Mesenchymal stem cell (in vitro differentiated cells and primary cell): ENCODE measurements at regions not wholly inside any gene's neighbourhood (a gene's known extent, or its start where the extent isn't known, plus 50 kb on each side); places are given as distances from the start of the nearest gene placed in this dataset.

Experiments
- DNase-seq: peaks from one replicate; pipeline ENCODE4 v3.0.0-alpha.2; 2013
- H2AFZ ChIP-seq: one replicate; pipeline ENCODE4 v1.6.1; 2013; ENCODE audit warnings: low read depth, mild to moderate bottlenecking, control low read depth, inconsistent platforms, low read length, moderate library complexity
- H2AK5ac ChIP-seq: 2 replicates; pipeline ENCODE4 v1.6.1; 2013; ENCODE audit warnings: low read length, moderate library complexity, mild to moderate bottlenecking, inconsistent platforms; ENCODE audit not compliant: severe bottlenecking
- H2BK120ac ChIP-seq: one replicate; pipeline ENCODE4 v1.6.1; 2013; ENCODE audit warnings: low read depth, mild to moderate bottlenecking, inconsistent platforms, low read length, moderate library complexity
- H2BK12ac ChIP-seq, 2 experiments: one replicate each; pipeline ENCODE4 v1.6.1; 2013; ENCODE audit warnings: inconsistent platforms in 2 of 2, low read length in 2 of 2, mild to moderate bottlenecking in 2 of 2, moderate library complexity in 2 of 2, control low read depth in 1 of 2
- H2BK15ac ChIP-seq: one replicate; pipeline ENCODE4 v1.6.1; 2013; ENCODE audit warnings: mild to moderate bottlenecking, low read depth, inconsistent platforms; ENCODE audit not compliant: poor library complexity, severe bottlenecking
- H2BK5ac ChIP-seq: 2 replicates; pipeline ENCODE4 v1.6.1; 2013; ENCODE audit warnings: low read depth, mild to moderate bottlenecking, low read length, control low read depth, inconsistent platforms; ENCODE audit not compliant: poor library complexity, severe bottlenecking
- H3K14ac ChIP-seq, 2 experiments: one replicate each; pipeline ENCODE4 v1.6.1; 2013; ENCODE audit warnings: inconsistent platforms in 2 of 2, low read length in 2 of 2, control low read depth in 1 of 2, mild to moderate bottlenecking in 1 of 2, moderate library complexity in 1 of 2
- H3K18ac ChIP-seq, 2 experiments: one replicate each; pipeline ENCODE4 v1.6.1; 2013; ENCODE audit warnings: inconsistent platforms in 2 of 2, low read length in 2 of 2, control low read depth in 1 of 2, low read depth in 1 of 2, mild to moderate bottlenecking in 1 of 2
- H3K23ac ChIP-seq, 2 experiments: one replicate each; pipeline ENCODE4 v1.6.1; 2013; ENCODE audit warnings: inconsistent platforms in 2 of 2, low read length in 2 of 2, mild to moderate bottlenecking in 2 of 2, moderate library complexity in 2 of 2, control low read depth in 1 of 2
- H3K27ac ChIP-seq: 2 replicates; pipeline ENCODE4 v1.5.1; 2013; ENCODE audit warnings: mild to moderate bottlenecking, moderate library complexity, low read length, control low read depth, inconsistent platforms; ENCODE audit not compliant: poor library complexity, severe bottlenecking
- H3K27me3 ChIP-seq, 2 experiments: 2 replicates each; pipeline versions ENCODE4 v1.6.1 to v1.7.0; 2013; ENCODE audit warnings: low read length in 2 of 2, mild to moderate bottlenecking in 2 of 2, moderate library complexity in 2 of 2, control low read depth in 1 of 2, inconsistent platforms in 1 of 2; ENCODE audit not compliant: control insufficient read depth in 1 of 2, insufficient read depth in 1 of 2
- H3K36me3 ChIP-seq, 2 experiments: 2 replicates each; pipeline versions ENCODE4 v1.6.1 to v1.7.0; 2013; ENCODE audit warnings: low read length in 2 of 2, control low read depth in 1 of 2, inconsistent platforms in 1 of 2, low read depth in 1 of 2, mild to moderate bottlenecking in 1 of 2; ENCODE audit not compliant: insufficient read depth in 2 of 2, control insufficient read depth in 1 of 2
- H3K4ac ChIP-seq, 2 experiments: one replicate each; pipeline ENCODE4 v1.6.1; 2013; ENCODE audit warnings: inconsistent platforms in 2 of 2, low read length in 2 of 2, mild to moderate bottlenecking in 2 of 2, moderate library complexity in 2 of 2, control low read depth in 1 of 2, low read depth in 1 of 2
- H3K4me1 ChIP-seq: 2 replicates; pipeline ENCODE4 v1.6.1; 2013; ENCODE audit warnings: low read depth, low read length, control low read depth; ENCODE audit not compliant: control insufficient read depth, insufficient read depth
- H3K4me2 ChIP-seq: 2 replicates; pipeline ENCODE4 v1.6.1; 2013; ENCODE audit warnings: low read length, mild to moderate bottlenecking, inconsistent platforms; ENCODE audit not compliant: poor library complexity, severe bottlenecking
- H3K4me3 ChIP-seq, 2 experiments: 2 replicates each; pipeline versions ENCODE4 v1.5.1 to v1.7.0; 2013; ENCODE audit warnings: low read length in 2 of 2, mild to moderate bottlenecking in 2 of 2, control low read depth in 1 of 2, low read depth in 1 of 2; ENCODE audit not compliant: insufficient read depth in 1 of 2
- H3K79me1 ChIP-seq: replicated peaks from 2 replicates; pipeline ENCODE4 v1.6.1; 2013; ENCODE audit warnings: mild to moderate bottlenecking, control low read depth, low read length, inconsistent platforms; ENCODE audit not compliant: poor library complexity, severe bottlenecking
- H3K9ac ChIP-seq: 2 replicates; pipeline ENCODE4 v1.7.0; 2013; ENCODE audit warnings: mild to moderate bottlenecking, low read length, moderate library complexity
- H3K9me3 ChIP-seq: 2 replicates; pipeline ENCODE4 v1.7.0; 2013; ENCODE audit warnings: mild to moderate bottlenecking, low read length; ENCODE audit not compliant: control insufficient read depth
- H4K8ac ChIP-seq: one replicate; pipeline ENCODE4 v1.6.1; 2013; ENCODE audit warnings: inconsistent platforms, mild to moderate bottlenecking, low read length, moderate library complexity
- H4K91ac ChIP-seq: one replicate; pipeline ENCODE4 v1.6.1; 2013; ENCODE audit warnings: mild to moderate bottlenecking, low read length, inconsistent platforms
- WGBS: methylation state at CpG from one replicate; pipeline ENCODE4 v1.1.7; 2013; ENCODE audit warnings: mixed read lengths; 5-methylcytosine and 5-hydroxymethylcytosine counted together

DNA sequence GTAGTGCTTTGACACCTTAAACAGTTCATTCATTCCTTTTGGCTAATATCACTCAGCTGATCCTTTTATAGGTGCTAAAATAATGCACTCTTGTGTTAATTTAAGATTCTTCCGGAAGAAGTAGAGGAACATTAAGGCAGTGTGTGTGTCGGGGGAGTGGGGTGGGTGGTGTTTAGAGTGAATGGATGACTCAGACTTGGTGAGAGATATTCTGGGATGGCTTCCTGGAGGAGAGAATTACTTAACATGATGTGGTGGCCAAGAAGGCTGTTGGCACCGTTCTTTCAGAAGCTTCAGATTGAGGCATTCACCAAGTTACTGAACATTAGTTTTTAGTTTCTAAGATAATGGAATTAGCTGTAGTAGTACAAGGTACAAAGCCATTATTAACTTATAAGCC lies 125.6 kb upstream of the ROPN1 start:
- Histone ChIP-seq H2AK5ac (no peak overlapping the region), H3K79me1 (peaks cover 13% of the 10 kb centered on the region), H2BK120ac (no peak overlapping the region), H3K4ac (no peak overlapping the region), H3K14ac (no peak overlapping the region), H3K9me3 (no peaks in the 10 kb centered on the region), H2BK5ac (no peak overlapping the region), H3K18ac (no peak overlapping the region), H3K4me3 (no peak overlapping the region), H2BK12ac (no peak overlapping the region), H3K27ac (no peak overlapping the region), H2AFZ (no peak overlapping the region), H3K9ac (no peak overlapping the region), H3K27me3 (no peaks in the 10 kb centered on the region), H4K8ac (no peak overlapping the region), H2BK15ac (no peak overlapping the region), H4K91ac (no peak overlapping the region), H3K4me1 (peaks cover 7% of the 10 kb centered on the region), H3K36me3 (peaks cover 0 to 2% of the 10 kb centered on the region in 2 experiments), H3K23ac (no peak overlapping the region), H3K4me2 (no peak overlapping the region)
- 41% methylated on average over 2 of the region's 3 CpGs for WGBS
- DNase-seq: peak; percentile 2

DNA sequence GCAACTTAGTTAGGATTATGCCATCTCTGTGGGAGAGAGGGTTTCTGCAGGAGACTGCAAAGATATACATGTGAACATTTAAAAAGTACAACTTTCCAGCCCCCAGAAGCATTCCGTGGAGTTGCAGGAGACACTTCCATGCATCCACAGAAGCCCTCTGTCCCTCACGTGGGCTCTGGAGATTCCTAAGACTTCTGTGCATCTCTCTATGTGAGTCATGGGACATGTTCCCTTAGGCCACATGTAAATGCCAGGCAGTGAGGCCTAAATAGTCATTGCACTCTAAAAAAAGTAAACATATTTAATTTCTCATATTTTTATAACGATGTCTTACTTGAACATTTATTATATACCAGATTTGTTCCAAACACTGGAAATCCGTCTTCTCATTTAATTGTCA lies 126.5 kb upstream of the ROPN1 start:
- H2BK120ac ChIP-seq: no peak overlapping the region
- no peak overlapping the region for H3K23ac ChIP-seq
- no peaks in the 10 kb centered on the region for H3K27me3 ChIP-seq
- H3K9ac ChIP-seq: no peak overlapping the region
- no peak overlapping the region for H3K4ac ChIP-seq
- H2BK15ac ChIP-seq: no peak overlapping the region
- peaks cover 13% of the 10 kb centered on the region for H3K79me1 ChIP-seq
- no peak overlapping the region for H2BK12ac ChIP-seq
- peaks cover 0 to 2% of the 10 kb centered on the region in 2 experiments for H3K36me3 ChIP-seq
- H2AFZ ChIP-seq: no peak overlapping the region
- H3K14ac ChIP-seq: no peak overlapping the region
- no peak overlapping the region for H3K27ac ChIP-seq
- H2BK5ac ChIP-seq: no peak overlapping the region
- WGBS: 79% methylated on average over 4 of the region's 4 CpGs
- no peak overlapping the region for H3K4me2 ChIP-seq
- peaks cover 7% of the 10 kb centered on the region for H3K4me1 ChIP-seq
- H3K9me3 ChIP-seq: no peaks in the 10 kb centered on the region
- no peak overlapping the region for H4K91ac ChIP-seq
- no peak overlapping the region for H3K4me3 ChIP-seq
- no peak overlapping the region for H3K18ac ChIP-seq
- DNase-seq: no peak
- H2AK5ac ChIP-seq: no peak overlapping the region
- no peak overlapping the region for H4K8ac ChIP-seq

DNA sequence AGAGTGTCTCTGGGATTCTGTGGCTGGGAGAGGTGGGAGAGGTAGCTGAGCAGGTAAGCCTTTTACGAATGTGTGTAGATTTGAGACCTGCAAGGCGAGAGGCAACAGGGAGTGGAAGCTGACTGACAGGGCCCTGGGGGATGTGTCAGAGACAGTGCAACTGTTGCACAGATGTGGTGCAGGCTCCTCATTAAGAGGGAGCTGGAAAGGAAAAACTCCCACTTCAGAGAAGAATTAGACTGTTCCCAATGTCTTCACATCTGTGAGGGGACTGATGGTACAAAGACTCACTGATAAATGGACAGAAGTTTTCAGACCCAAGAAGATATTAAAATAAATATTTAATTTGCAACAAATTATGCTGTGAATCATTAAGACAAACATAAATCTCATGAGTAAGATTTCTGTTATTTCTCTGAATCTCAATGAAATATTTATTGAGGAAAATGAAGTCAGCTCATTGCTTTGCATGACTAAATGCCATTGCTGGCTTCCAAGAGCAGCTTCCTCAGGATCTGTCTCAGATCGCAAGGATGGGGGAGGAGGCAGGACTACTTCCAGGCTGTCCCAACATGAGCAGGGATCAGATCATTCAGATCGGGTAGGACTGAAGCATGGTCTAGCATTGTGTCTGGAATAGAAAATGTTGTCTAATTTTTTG lies 127.3 kb upstream of the ROPN1 start:
- H3K14ac ChIP-seq: no peak overlapping the region
- no peak overlapping the region for H3K23ac ChIP-seq
- peak overlapping the region; percentile 9 for H3K9ac ChIP-seq
- no peak overlapping the region for H4K8ac ChIP-seq
- no peak overlapping the region for H2AFZ ChIP-seq
- H3K36me3 ChIP-seq: peaks cover 0 to 2% of the 10 kb centered on the region in 2 experiments
- H3K79me1 ChIP-seq: peaks cover 13% of the 10 kb centered on the region
- H3K9me3 ChIP-seq: no peaks in the 10 kb centered on the region
- no peaks in the 10 kb centered on the region for H3K27me3 ChIP-seq
- peak overlapping the region in 1 of 2 experiments; percentile 16 for H3K4me3 ChIP-seq
- no peak overlapping the region for H2BK120ac ChIP-seq
- H3K4me2 ChIP-seq: no peak overlapping the region
- WGBS: 78% methylated on average over 4 of the region's 4 CpGs
- no peak overlapping the region for H2BK5ac ChIP-seq
- peaks cover 7% of the 10 kb centered on the region for H3K4me1 ChIP-seq
- H3K4ac ChIP-seq: no peak overlapping the region
- H2AK5ac ChIP-seq: peak overlapping the region; percentile 9
- H2BK15ac ChIP-seq: no peak overlapping the region
- DNase-seq: no peak
- no peak overlapping the region for H3K27ac ChIP-seq
- no peak overlapping the region for H4K91ac ChIP-seq
- no peak overlapping the region for H2BK12ac ChIP-seq
- no peak overlapping the region for H3K18ac ChIP-seq

DNA sequence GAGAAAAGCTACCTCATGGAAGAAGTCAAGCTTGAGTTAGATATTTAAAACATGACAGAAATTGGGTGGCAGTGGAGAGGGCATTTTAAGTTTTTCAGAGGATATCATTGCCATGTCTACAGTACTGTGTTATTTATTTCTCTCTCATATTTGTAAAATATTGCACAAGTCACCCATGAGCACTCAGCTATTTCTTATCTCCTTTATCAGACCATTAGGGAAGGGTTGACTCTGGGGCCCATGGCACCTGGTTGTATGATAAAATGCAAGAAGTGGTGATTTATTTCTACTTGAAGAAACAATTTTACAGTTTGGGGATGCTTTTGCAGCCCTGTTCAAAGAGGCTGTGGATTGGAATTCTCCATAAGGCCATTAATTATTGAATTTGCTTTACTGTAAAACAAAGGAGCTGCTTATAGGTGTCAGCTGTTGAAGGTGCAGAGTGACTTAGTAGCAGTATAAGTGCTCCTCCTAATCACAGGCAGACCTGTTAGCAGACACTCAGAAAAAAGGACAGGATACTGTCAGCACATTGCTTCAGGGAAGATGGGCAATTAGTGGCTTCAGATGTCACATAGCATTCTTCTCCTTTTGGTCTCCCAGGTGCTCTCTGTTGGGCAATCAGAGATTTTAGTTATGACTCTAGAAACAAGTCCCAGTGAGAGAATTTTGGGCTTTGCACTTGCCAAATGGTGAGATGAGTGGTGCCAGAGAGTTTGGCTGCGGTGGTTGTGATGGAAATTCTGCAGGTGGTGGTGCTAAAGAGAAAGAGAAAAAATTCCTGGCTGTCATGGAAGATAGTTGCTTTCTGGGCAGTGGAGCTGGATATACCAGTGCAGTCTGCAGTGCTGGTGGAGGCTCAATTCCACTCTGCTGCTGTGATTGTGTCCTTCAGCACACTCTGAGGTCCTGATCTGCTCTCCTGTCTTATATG lies 129.7 kb upstream of the ROPN1 start:
- no peak overlapping the region for H2BK5ac ChIP-seq
- WGBS: 49% methylated on average over 1 of the region's 1 CpG
- no peaks in the 10 kb centered on the region for H3K9me3 ChIP-seq
- no peak for DNase-seq
- H3K27me3 ChIP-seq: no peaks in the 10 kb centered on the region
- no peak overlapping the region for H3K23ac ChIP-seq
- H4K8ac ChIP-seq: no peak overlapping the region
- H3K18ac ChIP-seq: no peak overlapping the region
- peaks cover 7% of the 10 kb centered on the region for H3K4me1 ChIP-seq
- H3K36me3 ChIP-seq: no peaks in the 10 kb centered on the region
- H3K4ac ChIP-seq: no peak overlapping the region
- no peak overlapping the region for H3K9ac ChIP-seq
- H3K27ac ChIP-seq: no peak overlapping the region
- no peak overlapping the region for H2BK15ac ChIP-seq
- H2BK12ac ChIP-seq: no peak overlapping the region
- H2AK5ac ChIP-seq: no peak overlapping the region
- no peak overlapping the region for H3K14ac ChIP-seq
- no peak overlapping the region for H2BK120ac ChIP-seq
- H3K79me1 ChIP-seq: peaks cover 14% of the 10 kb centered on the region
- no peak overlapping the region for H3K4me2 ChIP-seq
- no peak overlapping the region for H4K91ac ChIP-seq
- no peak overlapping the region for H2AFZ ChIP-seq
- H3K4me3 ChIP-seq: no peak overlapping the region
